GM19452 (cell line): ENCODE measurements at regions not wholly inside any gene's neighbourhood (a gene's known extent, or its start where the extent isn't known, plus 50 kb on each side); places are given as distances from the start of the nearest gene placed in this dataset.
"Not testable (repeated sequence)": the region's sequence is repeated elsewhere in the genome, so short reads cannot be mapped to it uniquely, and the experiment has no call there.

Experiments
- ATAC-seq: cut with Tn5 transposase; IDR thresholded peaks from one replicate; pipeline ENCODE4 v1.9.1; 2021; ENCODE audit not compliant: unreplicated experiment

GRCh38 chr1:112855152-112855828, 100.7 kb downstream of the SLC16A1 start:
- no peak for ATAC-seq

DNA sequence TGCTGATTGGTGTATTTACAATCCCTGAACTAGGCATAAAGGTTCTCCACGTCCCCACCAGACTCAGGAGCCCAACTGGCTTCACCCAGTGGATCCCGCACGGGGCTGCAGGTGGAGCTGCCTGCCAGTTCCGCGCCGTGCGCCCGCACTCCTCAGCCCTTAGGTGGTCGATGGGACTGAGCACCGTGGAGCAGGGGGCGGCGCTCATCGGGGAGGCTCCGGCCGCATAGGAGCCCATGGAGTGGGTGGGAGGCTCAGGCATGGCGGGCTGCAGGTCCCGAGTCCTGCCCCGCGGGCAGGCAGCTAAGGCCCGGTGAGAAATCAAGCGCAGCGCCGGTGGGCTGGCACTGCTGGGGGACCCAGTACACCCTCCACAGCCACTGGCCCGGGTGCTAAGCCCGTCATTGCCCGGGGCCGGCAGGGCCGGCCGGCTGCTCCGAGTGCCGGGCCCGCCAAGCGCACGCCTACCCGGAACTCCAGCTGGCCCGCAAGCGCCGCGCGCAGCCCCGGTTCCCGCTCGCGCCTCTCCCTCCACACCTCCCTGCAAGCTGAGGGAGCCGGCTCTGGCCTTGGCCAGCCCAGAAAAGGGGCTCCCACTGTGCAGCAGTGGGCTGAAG, 101.5 kb downstream of the SLC16A1 start:
- ATAC-seq = not testable (repeated sequence)

DNA sequence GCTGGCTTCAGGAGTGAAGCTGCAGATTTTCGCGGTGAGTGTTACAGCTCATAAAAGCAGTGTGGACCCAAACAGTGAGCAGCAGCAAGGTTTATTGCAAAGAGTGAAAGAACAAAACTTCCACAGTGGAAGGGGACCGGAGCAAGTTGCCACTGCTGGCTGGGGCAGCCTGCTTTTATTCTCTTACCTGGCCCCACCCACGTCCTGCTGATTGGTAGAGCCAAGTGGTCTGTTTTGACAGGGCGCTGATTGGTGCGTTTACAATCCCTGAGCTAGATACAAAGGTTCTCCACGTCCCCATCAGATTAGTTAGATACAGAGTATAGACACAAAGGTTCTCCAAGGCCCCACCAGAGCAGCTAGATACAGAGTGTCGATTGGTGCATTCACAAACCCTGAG, 102.1 kb downstream of the SLC16A1 start:
- ATAC-seq = not testable (repeated sequence)

DNA sequence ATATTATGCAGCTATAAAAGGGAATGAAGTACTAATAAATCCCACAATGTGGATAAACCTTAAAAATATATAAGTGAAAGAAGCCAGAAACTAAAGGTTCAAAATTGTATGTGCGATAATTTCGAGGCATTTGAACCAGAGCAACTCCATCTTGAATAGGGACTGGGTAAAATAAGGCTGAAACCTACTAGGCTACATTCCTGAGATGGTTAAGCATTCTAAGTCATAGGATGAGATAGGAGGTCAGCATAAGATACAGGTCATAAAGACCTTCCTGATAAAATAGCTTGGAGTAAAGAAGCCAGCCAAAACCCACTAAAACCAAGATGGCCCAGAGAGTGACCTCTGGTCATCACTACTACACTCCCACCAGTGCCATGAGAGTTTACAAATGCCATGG, 103.1 kb downstream of the SLC16A1 start:
- no peak for ATAC-seq

GRCh38 chr1:112852276-112852675, 103.7 kb downstream of the SLC16A1 start:
- ATAC-seq = no peak

- no peak for ATAC-seq
Observed at GRCh38 chr1:112850034-112850757, 105.8 kb downstream of the SLC16A1 start.

GRCh38 chr1:112849425-112850033, 106.5 kb downstream of the SLC16A1 start:
- no peak for ATAC-seq

- no peak for ATAC-seq
Observed at GRCh38 chr1:112841825-112842224, 114.2 kb downstream of the SLC16A1 start.

- no peak for ATAC-seq
Observed at GRCh38 chr1:112840631-112841624, 115.1 kb downstream of the SLC16A1 start.

- no peak for ATAC-seq
Observed at GRCh38 chr1:112836642-112837041, 119.4 kb downstream of the SLC16A1 start.

GRCh38 chr1:112833806-112834205, 118.7 kb upstream of the PPM1J start:
- no peak for ATAC-seq

DNA sequence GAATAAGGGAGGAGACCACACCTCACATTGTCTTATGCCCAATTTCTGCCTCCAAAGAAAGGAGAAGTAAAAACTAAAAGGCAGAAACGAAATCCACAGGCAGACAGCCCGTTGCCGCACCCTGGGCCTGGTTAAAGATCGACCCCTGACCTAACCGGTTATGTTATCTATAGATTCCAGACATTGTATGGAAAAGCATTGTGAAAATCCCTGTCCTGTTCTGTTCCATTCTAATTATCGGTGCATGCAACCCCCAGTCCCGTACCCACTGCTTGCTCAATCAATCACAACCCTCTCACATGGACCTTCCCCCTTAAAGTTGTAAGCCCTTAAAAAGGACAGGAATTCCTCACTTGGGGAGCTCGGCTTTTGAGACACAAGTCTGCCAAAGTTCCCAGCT, 117.1 kb upstream of the PPM1J start:
- not testable (repeated sequence) for ATAC-seq

GRCh38 chr1:112829691-112830090, 114.6 kb upstream of the PPM1J start:
- ATAC-seq = not testable (repeated sequence)

DNA sequence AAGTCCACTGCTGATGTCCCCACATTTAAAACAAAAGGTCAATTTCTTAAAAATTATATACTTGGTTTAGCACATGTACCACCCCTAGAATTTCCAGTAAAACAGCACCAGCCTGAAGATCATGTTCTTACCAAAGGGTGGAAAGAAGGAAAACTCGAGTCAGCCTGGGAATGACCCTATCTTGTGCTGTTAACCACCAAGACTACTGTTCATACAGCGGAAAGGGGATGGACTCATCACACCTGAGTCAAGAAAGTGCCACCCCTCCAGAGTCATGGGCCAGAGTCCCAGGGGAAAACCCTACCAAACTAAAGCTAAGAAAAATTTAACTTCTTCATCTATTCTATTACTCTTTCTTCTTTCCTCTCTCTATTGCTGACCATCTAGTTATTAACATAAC, 113.6 kb upstream of the PPM1J start:
- no peak for ATAC-seq

GRCh38 chr1:112827391-112827790, 112.3 kb upstream of the PPM1J start:
- ATAC-seq = not testable (repeated sequence)

DNA sequence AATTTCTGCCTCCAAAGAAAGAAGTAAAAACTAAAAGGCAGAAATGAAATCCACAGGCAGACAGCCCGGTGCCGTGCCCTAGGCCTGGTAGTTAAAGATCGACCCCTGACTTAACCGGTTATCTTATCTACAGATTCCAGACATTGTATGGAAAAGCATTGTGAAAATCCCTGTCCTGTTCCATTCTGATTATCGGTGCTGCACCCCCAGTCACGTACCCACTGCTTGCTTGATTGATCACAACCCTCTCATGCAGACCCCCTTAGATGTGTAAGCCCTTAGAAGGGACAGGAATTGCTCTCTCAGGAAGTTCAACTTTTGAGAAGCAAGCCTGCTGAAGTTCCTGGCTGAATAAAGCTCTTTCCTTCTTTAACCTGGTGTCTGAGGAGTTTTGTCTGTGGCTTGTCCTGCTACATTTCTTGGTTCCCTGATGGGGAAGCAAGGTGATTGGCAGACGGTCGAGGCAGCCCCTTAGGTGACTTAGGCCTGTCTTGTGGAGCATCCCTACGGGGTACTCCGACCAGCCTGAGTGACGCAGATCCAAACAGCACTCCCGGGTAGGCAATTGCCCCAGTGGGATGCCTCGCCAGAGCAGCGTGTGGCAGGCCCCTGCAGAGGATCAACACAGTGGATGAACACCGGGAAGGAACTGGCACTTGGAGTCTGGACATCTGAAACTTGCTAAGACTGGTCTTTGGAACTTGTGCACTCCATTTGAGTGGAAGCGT, 111.2 kb upstream of the PPM1J start:
- no peak for ATAC-seq

DNA sequence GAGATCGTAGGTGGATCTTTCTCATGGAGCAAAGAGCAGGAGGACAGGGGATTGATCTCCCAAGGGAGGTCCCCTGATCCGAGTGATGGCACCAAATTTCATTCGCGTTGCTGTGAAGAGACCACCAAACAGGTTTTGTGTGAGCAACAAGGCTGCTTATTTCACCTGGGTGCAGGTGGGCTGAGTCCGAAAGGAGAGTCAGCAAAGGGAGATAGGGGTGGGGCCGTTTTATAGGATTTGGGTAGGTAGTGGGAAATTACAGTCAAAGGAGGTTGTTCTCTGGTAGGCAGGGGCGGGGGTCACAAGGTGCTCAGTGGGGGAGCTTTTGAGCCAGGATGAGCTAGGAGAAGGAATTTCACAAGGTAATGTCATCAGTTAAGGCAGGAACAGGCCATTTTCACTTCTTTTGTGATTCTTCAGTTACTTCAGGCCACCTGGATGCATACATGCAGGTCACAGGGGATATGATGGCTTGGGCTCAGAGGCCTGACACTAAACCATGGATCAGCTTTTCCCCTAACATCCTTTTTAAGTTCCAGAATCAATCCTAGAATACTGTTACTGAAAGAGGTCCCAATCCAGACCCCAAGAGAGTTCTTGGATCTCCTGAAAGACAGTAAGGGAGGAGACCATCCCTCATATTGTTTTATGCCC, 110.6 kb upstream of the PPM1J start:
- ATAC-seq = not testable (repeated sequence)

DNA sequence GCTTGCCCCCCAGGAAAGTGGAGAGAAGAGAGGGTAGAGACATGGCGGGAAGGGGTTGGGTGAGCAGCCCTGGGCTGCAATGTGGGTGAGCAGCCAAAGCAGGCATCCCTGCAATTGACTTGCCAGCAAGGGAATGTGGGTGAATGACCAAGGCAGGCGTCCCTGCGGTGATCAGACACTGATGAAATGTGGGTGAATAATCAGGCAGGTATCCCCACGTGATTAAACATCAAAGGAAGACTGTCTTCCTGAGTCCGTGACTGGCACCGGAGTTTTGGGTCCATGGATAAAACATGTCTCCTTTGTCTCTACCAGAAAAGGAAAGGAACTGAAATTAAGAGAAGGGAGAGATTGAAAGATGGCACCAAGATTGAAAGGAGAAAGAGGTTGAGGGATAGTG, 109.9 kb upstream of the PPM1J start:
- ATAC-seq = not testable (repeated sequence)

DNA sequence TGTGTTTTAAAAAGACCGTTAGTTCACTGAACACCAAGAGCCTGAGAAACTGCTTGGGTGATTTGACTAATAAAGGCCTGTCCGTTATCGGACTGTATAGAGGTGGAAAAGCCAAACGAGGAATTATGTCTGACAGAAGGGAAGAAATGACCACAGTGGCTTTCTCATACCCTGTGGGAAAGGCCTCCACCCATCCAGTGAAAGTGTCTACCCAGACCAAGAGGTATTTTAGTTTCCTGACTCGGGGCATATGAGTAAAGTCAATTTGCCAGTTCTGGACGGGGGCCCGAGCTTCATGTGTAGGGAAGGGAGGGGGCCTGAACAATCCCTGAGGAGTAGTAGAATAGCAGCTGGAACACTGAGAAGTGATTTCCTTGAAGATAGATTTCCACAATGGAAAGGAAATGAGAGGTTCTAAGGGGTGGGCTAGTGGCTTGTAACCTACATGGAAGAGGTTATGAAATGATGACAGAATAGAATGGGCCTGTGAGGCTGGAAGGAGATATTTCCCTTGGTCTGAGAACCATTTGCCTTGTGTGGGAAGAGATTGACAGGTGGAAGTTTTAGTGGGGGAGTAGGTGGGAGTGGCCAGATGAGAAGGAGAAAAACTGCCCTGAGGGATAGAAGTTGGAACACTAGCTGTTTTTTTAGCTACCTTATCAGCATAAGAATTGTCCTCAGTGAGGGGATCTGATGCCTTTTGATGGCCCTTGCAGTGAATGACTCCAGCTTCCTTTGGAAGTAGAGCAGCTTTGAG, 106.4 kb upstream of the PPM1J start:
- ATAC-seq = not testable (repeated sequence)
